ENCODE measurements at regions not wholly inside any gene's neighbourhood (a gene's known extent, or its start where the extent isn't known, plus 50 kb on each side); places are given as distances from the start of the nearest gene placed in this dataset.

DNA sequence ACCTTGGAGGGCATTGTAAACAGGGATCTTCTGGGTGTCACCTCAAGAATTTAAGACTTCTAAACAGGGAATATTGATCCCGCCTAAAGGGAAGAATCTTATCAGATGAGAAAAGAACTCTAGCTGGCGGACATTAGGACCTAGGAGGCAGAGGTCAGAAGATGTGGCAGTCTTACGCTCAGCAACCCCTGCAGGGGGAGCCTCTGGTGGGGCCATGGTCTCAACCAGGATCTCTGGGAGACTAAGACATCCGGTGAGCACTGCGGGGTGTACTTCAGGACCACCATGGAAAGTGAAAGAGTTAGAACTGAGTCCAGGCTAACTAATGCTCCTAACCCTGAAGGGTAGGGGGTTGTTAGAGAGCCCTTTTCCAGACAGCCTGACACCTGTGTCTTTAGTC lies 295.2 kb downstream of the VGLL3 start:
- TF ChIP-seq POLR2A (IDR thresholded peaks at IDR 0.05): no peak
- TF ChIP-seq, protein P1, sequence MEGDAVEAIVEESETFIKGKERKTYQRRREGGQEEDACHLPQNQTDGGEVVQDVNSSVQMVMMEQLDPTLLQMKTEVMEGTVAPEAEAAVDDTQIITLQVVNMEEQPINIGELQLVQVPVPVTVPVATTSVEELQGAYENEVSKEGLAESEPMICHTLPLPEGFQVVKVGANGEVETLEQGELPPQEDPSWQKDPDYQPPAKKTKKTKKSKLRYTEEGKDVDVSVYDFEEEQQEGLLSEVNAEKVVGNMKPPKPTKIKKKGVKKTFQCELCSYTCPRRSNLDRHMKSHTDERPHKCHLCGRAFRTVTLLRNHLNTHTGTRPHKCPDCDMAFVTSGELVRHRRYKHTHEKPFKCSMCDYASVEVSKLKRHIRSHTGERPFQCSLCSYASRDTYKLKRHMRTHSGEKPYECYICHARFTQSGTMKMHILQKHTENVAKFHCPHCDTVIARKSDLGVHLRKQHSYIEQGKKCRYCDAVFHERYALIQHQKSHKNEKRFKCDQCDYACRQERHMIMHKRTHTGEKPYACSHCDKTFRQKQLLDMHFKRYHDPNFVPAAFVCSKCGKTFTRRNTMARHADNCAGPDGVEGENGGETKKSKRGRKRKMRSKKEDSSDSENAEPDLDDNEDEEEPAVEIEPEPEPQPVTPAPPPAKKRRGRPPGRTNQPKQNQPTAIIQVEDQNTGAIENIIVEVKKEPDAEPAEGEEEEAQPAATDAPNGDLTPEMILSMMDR (IDR thresholded peaks at IDR 0.05): no peak

All from uterus (tissue), 2 donors.